Liver (tissue), 7 donors: ENCODE measurements at regions not wholly inside any gene's neighbourhood (a gene's known extent, or its start where the extent isn't known, plus 50 kb on each side); places are given as distances from the start of the nearest gene placed in this dataset.

Experiments used
- DNase-seq: peaks from one replicate; pipeline ENCODE4 v3.0.0-alpha.2; 2017; ENCODE audit warnings: low spot score
- H3K27ac ChIP-seq, 2 donors: one replicate each; pipeline ENCODE4 v1.7.0; 2013; ENCODE audit warnings: inconsistent platforms in 2 of 2, low read length in 2 of 2, control low read depth in 1 of 2, low read depth in 1 of 2, mild to moderate bottlenecking in 1 of 2
- H3K27me3 ChIP-seq, 4 donors: one replicate each; pipeline versions ENCODE4 v1.6.1 to v1.7.0; 2013; ENCODE audit warnings: low read length in 3 of 4, inconsistent platforms in 1 of 4, mild to moderate bottlenecking in 1 of 4, moderate library complexity in 1 of 4; ENCODE audit not compliant: control insufficient read depth in 4 of 4, insufficient read depth in 4 of 4
- H3K36me3 ChIP-seq, 4 donors: one replicate each; pipeline versions ENCODE4 v1.6.1 to v1.7.0; 2013; ENCODE audit warnings: low read length in 3 of 4, mild to moderate bottlenecking in 3 of 4, low read depth in 1 of 4, moderate library complexity in 1 of 4; ENCODE audit not compliant: control insufficient read depth in 4 of 4, insufficient read depth in 3 of 4
- H3K4me1 ChIP-seq, 4 donors: one replicate each; pipeline versions ENCODE4 v1.6.1 to v1.7.0; 2013; ENCODE audit warnings: low read length in 3 of 4, mild to moderate bottlenecking in 3 of 4, moderate library complexity in 1 of 4; ENCODE audit not compliant: control insufficient read depth in 4 of 4, insufficient read depth in 4 of 4
- H3K4me3 ChIP-seq, 3 donors: one replicate each; pipeline versions ENCODE4 v1.6.1 to v1.7.0; 2013; ENCODE audit warnings: low read length in 3 of 3, control low read depth in 1 of 3, low read depth in 1 of 3, mild to moderate bottlenecking in 1 of 3
- H3K9ac ChIP-seq, 2 donors: one replicate each; pipeline ENCODE4 v1.7.0; 2013; ENCODE audit warnings: low read length in 2 of 2, mild to moderate bottlenecking in 2 of 2, moderate library complexity in 2 of 2, control low read depth in 1 of 2, low read depth in 1 of 2
- H3K9me3 ChIP-seq, 4 donors: one replicate each; pipeline versions ENCODE4 v1.6.1 to v1.7.0; 2013; ENCODE audit warnings: low read length in 3 of 4; ENCODE audit not compliant: control insufficient read depth in 4 of 4
- EGR1 ChIP-seq, 2 donors: IDR thresholded peaks; 2 replicates each; pipeline ENCODE4 v1.6.1; 2016 to 2018; ENCODE audit warnings: antibody characterized with exemption in 2 of 2, low read depth in 2 of 2
- FOXA2 ChIP-seq: IDR thresholded peaks from 2 replicates; pipeline ENCODE4 v1.6.1; 2016; ENCODE audit warnings: antibody characterized with exemption
- GABPA ChIP-seq, 2 donors: IDR thresholded peaks in 1 of 2; conservative IDR thresholded peaks in 1 of 2; 2 replicates each; pipeline ENCODE4 v1.6.1; 2016; ENCODE audit warnings: antibody characterized with exemption in 2 of 2, mild to moderate bottlenecking in 1 of 2, moderate library complexity in 1 of 2
- HNF4A ChIP-seq, 2 donors: conservative IDR thresholded peaks; 2 replicates each; pipeline ENCODE4 v1.6.1; 2016; ENCODE audit warnings: antibody characterized with exemption in 2 of 2, mild to moderate bottlenecking in 2 of 2
- JUND ChIP-seq, 2 donors: IDR thresholded peaks; 2 replicates each; pipeline ENCODE4 v1.6.1; 2016; ENCODE audit warnings: antibody characterized with exemption in 2 of 2
- MAX ChIP-seq: IDR thresholded peaks from 2 replicates; pipeline ENCODE4 v1.6.1; 2016; ENCODE audit warnings: antibody characterized with exemption
- RAD21 ChIP-seq, 2 donors: IDR thresholded peaks; 2 replicates each; pipeline ENCODE4 v1.6.1; 2016; ENCODE audit warnings: antibody characterized with exemption in 2 of 2, mild to moderate bottlenecking in 2 of 2
- REST ChIP-seq: IDR thresholded peaks from 2 replicates; pipeline ENCODE4 v1.6.1; 2016; ENCODE audit warnings: antibody characterized with exemption, mild to moderate bottlenecking
- SP1 ChIP-seq: IDR thresholded peaks from 2 replicates; pipeline ENCODE4 v1.6.1; 2018; ENCODE audit warnings: antibody characterized with exemption, mild to moderate bottlenecking
- TAF1 ChIP-seq: conservative IDR thresholded peaks from 2 replicates; pipeline ENCODE4 v1.6.1; 2016; ENCODE audit warnings: antibody characterized with exemption, mild to moderate bottlenecking
- ZBTB33 ChIP-seq: IDR thresholded peaks from 2 replicates; pipeline ENCODE4 v1.6.1; 2016; ENCODE audit warnings: antibody characterized with exemption
- WGBS: extraction: QIAGEN DNeasy Blood & Tissue Kit; methylation state at CpG from one replicate; pipeline ENCODE4 v1.1.7; 2013; 5-methylcytosine and 5-hydroxymethylcytosine counted together
- donor health status: healthy.
- donor health status: healthy.
- donor health status: healthy.
- donor health status: healthy.

- DNase-seq: no peak
- Histone ChIP-seq H3K4me3 (no peak overlapping the region), H3K4me1 (no peaks in the 10 kb centered on the region), H3K36me3 (no peaks in the 10 kb centered on the region), H3K9ac (no peak overlapping the region), H3K27ac (no peak overlapping the region), H3K27me3 (no peaks in the 10 kb centered on the region), H3K9me3 (no peaks in the 10 kb centered on the region)
- TF ChIP-seq HNF4A (conservative IDR thresholded peaks at IDR 0.05): no peak
- TF ChIP-seq ZBTB33: no peak
- no peak for TF ChIP-seq MAX
- no peak for TF ChIP-seq JUND (IDR thresholded peaks at IDR 0.05)
- TF ChIP-seq SP1: no peak
- no peak for TF ChIP-seq TAF1
- 64% methylated on average over 3 of the region's 3 CpGs for WGBS
These were observed 348.7 kb upstream of the PBX1 start for GRCh38 chr1:164210211-164210739.

GRCh38 chr1:164223378-164223777 is 335.6 kb upstream of the PBX1 start:
- no peaks in the 10 kb centered on the region for H3K9me3 ChIP-seq
- H3K27me3 ChIP-seq: no peaks in the 10 kb centered on the region
- no peak for DNase-seq
- TF ChIP-seq ZBTB33: no peak
- TF ChIP-seq REST: no peak
- TF ChIP-seq FOXA2: no peak
- TF ChIP-seq TAF1: no peak
- no peak for TF ChIP-seq RAD21 (IDR thresholded peaks at IDR 0.05)
- TF ChIP-seq EGR1 (IDR thresholded peaks at IDR 0.05; ENCODE audit: low read depth in 2 of 2): no peak
- no peak for TF ChIP-seq GABPA (IDR thresholded peaks at IDR 0.05 in 1 of 2, conservative IDR thresholded peaks at IDR 0.05 in 1 of 2)
- TF ChIP-seq HNF4A (conservative IDR thresholded peaks at IDR 0.05): no peak
- H3K36me3 ChIP-seq: no peaks in the 10 kb centered on the region
- no peaks in the 10 kb centered on the region for H3K4me1 ChIP-seq
- no peak overlapping the region for H3K27ac ChIP-seq
- H3K4me3 ChIP-seq: no peak overlapping the region
- H3K9ac ChIP-seq: no peak overlapping the region
